Pancreas (tissue), 10 donors: ENCODE measurements at regions not wholly inside any gene's neighbourhood (a gene's known extent, or its start where the extent isn't known, plus 50 kb on each side); places are given as distances from the start of the nearest gene placed in this dataset.

Source experiments
- ATAC-seq, 4 donors: fragments of 200-7000 bp; cut with Tn5 transposase; one replicate each; pipeline versions ENCODE4 v1.8.0 to v1.9.1; 2020; ENCODE audit warnings: mild to moderate bottlenecking in 4 of 4, moderate library complexity in 4 of 4
- DNase-seq, 6 donors: peaks; one replicate each; pipeline ENCODE4 v3.0.0-alpha.2; 2020
- FAIRE-seq: peaks from 2 replicates; lab custom pipeline; 2012; peaks lifted over from hg19 to GRCh38; lab: Jason Lieb, UNC
- H3K27ac ChIP-seq, 4 donors: fragments of 200-600 bp; sonication (generic); 1 replicate in 3 of 4; 2 replicates in 1 of 4; pipeline versions ENCODE4 v1.5.0 to v1.8.0; 2020
- H3K27me3 ChIP-seq, 4 donors: fragments of 200-600 bp; one replicate each; pipeline ENCODE4 v1.8.0; 2021
- H3K36me3 ChIP-seq, 3 donors: fragments of 200-600 bp; sonication (generic) in 1 of 3; one replicate each; pipeline versions ENCODE4 v1.5.0 to v1.8.0; 2020 to 2021
- H3K4me1 ChIP-seq, 3 donors: fragments of 200-600 bp; one replicate each; pipeline ENCODE4 v1.8.0; 2021
- H3K4me3 ChIP-seq, 4 donors: fragments of 200-600 bp; sonication (generic) in 2 of 4; one replicate each; pipeline versions ENCODE4 v1.5.0 to v1.8.0; 2020 to 2021
- H3K9me3 ChIP-seq, 4 donors: fragments of 200-600 bp; one replicate each; pipeline ENCODE4 v1.8.0; 2021
- CTCF ChIP-seq, 4 donors: fragments of 200-600 bp; sonication (generic) in 3 of 4; IDR thresholded peaks; one replicate each; pipeline versions ENCODE4 v1.5.0 to v1.8.0; 2021; ENCODE audit warnings: antibody characterized with exemption in 4 of 4
- WGBS, 2 donors: extraction: QIAGEN DNeasy Blood & Tissue Kit; methylation state at CpG; one replicate each; pipeline ENCODE4 v1.1.7; 2013; 5-methylcytosine and 5-hydroxymethylcytosine counted together
- intact Hi-C, 3 donors: fragments of 100-400 bp; cut with DNase I; formaldehyde crosslinking; loops; one replicate each; pipeline versions ENCODE4 v1.11.1 to v1.14.2; 2022
- donor health status: healthy with polysubstance abuse.
- donor health status: DM: no; HTN: no; CAD: no; lungs with moderate emphysema.
- donor health status: DM: no; HTN: no; CAD: no.
- donor health status: control.
- donor health status: control.
- donor health status: Bipolar disorder and iron deficiency.
- donor health status: DM: yes; HTN: yes; CAD: no.
- donor health status: DM: no; HTN: no; CAD: no.
- donor health status: DM: no; HTN: no; CAD: no.
- donor health status: DM: yes; HTN: yes; CAD: no.

GRCh38 chr12:93142881-93143280 is 213.8 kb upstream of the EEA1 start:
- H3K27ac ChIP-seq, result no peak overlapping the region
- no peaks in the 10 kb centered on the region for H3K27me3 ChIP-seq
- H3K4me1 ChIP-seq, result peaks cover 0 to under 1% (median 0%) of the 10 kb centered on the region in 3 donors
- TF ChIP-seq CTCF (IDR thresholded peaks at IDR 0.05), result no peak
- no peaks in the 10 kb centered on the region for H3K9me3 ChIP-seq
- 81 to 88% methylated on average over 3 of the region's 3 CpGs for WGBS, 2 donors
- H3K36me3 ChIP-seq, result no peaks in the 10 kb centered on the region
- FAIRE-seq, result no peak
- DNase-seq, result no peak
- intact Hi-C loops, result no loop called here
- no peak overlapping the region for H3K4me3 ChIP-seq
- no peak for ATAC-seq

DNA sequence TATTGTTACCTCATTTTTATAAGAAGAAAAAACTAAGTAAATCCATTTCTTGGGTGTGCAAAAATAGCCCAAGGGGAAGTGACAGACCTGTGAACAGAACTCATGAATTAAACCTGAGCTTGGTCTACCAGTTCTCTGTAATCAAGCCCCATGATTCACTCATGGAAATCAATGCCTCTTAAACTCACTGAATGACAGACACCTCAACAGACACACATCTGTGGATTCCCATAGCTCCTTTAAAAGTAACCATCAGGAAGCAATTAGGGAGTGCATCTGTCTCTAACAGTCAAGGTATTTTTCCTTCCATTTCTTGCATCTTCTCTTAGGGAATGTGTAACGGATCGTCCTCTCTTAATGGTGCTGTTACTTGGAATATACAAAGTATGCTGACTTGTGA is 215.0 kb upstream of the EEA1 start:
- no peaks in the 10 kb centered on the region for H3K4me1 ChIP-seq
- TF ChIP-seq CTCF (IDR thresholded peaks at IDR 0.05), result no peak
- FAIRE-seq (no peak), ATAC-seq (no peak), DNase-seq (no peak)
- no peaks in the 10 kb centered on the region for H3K36me3 ChIP-seq
- H3K27me3 ChIP-seq, result no peaks in the 10 kb centered on the region
- H3K4me3 ChIP-seq, result no peak overlapping the region
- intact Hi-C loops, result no loop called here
- H3K27ac ChIP-seq, result no peak overlapping the region
- H3K9me3 ChIP-seq, result no peaks in the 10 kb centered on the region
- WGBS, 2 donors, result 80 to 89% methylated on average over 2 of the region's 2 CpGs

DNA sequence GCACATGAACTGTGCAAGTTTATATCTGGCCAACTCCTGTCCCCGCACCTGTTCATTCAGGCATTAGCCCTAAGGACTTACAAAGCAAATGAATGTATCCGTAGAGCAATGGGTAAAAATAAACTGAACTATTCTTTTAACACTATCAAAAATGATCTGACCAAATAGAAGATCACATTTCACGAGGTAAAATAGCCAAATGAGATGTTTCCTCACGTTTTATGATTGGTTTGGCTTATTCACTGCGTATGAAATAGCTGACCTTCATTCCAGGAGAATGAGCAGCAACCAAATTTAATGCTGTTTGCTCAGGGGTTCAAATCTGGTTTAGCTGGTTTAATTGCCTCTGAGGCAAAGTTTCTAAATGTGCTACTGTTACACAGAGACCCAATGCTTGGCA is 216.0 kb upstream of the EEA1 start:
- no peaks in the 10 kb centered on the region for H3K9me3 ChIP-seq
- no peaks in the 10 kb centered on the region for H3K4me1 ChIP-seq
- no peaks in the 10 kb centered on the region for H3K27me3 ChIP-seq
- intact Hi-C loops, result no loop called here
- H3K36me3 ChIP-seq, result no peaks in the 10 kb centered on the region
- 16 to 22% methylated on average over 5 of the region's 5 CpGs for WGBS, 2 donors
- no peak overlapping the region for H3K4me3 ChIP-seq
- no peak for FAIRE-seq
- no peak for TF ChIP-seq CTCF (IDR thresholded peaks at IDR 0.05)
- ATAC-seq, result peak in 3 of 4 donors; percentile 58 to 72 (median 64)
- DNase-seq, result no peak
- H3K27ac ChIP-seq, result no peak overlapping the region

DNA sequence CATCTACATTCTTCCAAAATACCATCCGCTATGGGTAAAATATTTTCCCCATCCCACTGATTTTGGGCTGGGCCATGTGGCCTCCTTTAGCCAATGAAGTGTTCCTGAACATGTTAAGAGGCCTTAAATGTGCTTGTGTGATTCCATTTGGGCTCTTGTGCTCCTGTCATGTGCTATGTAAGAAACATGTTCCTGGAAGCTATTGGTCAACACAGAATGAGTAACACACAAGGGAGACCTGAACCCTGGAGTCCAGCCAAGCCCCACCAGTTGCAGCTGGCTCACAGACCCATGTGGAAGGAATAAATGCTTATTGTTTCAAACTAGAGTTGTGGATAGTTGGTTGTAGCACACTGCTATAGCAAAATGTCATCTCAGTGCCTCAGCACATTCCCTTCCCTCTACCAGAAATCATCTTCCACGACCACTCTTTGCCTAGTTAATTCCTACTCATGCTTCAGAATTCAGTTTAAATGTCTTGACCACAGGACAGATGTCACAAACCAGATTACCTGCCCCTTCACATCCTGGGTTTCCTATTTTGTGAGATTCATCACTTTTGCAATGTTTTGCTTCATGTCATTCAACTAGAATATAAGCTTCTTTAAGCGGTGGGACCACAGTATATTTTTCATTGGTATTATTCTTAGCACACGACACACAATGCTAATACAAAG is 217.3 kb upstream of the EEA1 start:
- 69 to 76% methylated on average over 4 of the region's 4 CpGs for WGBS, 2 donors
- Histone ChIP-seq H3K4me1 (peaks cover 0 to 4% (median 3%) of the 10 kb centered on the region in 3 donors), H3K9me3 (no peaks in the 10 kb centered on the region), H3K36me3 (no peaks in the 10 kb centered on the region), H3K27ac (no peak overlapping the region), H3K4me3 (no peak overlapping the region), H3K27me3 (no peaks in the 10 kb centered on the region)
- intact Hi-C loops, result no loop called here
- ATAC-seq, result peak in 1 of 4 donors; percentile 40
- TF ChIP-seq CTCF (IDR thresholded peaks at IDR 0.05), result no peak
- no peak for FAIRE-seq
- DNase-seq, result peak in 1 of 6 donors; percentile 54

GRCh38 chr12:93146970-93147369 is 217.9 kb upstream of the EEA1 start:
- no peaks in the 10 kb centered on the region for H3K9me3 ChIP-seq
- DNase-seq (no peak), ATAC-seq (no peak), FAIRE-seq (no peak)
- H3K27ac ChIP-seq, result no peak overlapping the region
- H3K4me3 ChIP-seq, result no peak overlapping the region
- no peaks in the 10 kb centered on the region for H3K27me3 ChIP-seq
- no peak for TF ChIP-seq CTCF (IDR thresholded peaks at IDR 0.05)
- intact Hi-C loops, result no loop called here
- peaks cover 0 to 6% (median 5%) of the 10 kb centered on the region in 3 donors for H3K4me1 ChIP-seq
- H3K36me3 ChIP-seq, result no peaks in the 10 kb centered on the region
